ENCODE measurements at regions not wholly inside any gene's neighbourhood (a gene's known extent, or its start where the extent isn't known, plus 50 kb on each side); places are given as distances from the start of the nearest gene placed in this dataset.

DNA sequence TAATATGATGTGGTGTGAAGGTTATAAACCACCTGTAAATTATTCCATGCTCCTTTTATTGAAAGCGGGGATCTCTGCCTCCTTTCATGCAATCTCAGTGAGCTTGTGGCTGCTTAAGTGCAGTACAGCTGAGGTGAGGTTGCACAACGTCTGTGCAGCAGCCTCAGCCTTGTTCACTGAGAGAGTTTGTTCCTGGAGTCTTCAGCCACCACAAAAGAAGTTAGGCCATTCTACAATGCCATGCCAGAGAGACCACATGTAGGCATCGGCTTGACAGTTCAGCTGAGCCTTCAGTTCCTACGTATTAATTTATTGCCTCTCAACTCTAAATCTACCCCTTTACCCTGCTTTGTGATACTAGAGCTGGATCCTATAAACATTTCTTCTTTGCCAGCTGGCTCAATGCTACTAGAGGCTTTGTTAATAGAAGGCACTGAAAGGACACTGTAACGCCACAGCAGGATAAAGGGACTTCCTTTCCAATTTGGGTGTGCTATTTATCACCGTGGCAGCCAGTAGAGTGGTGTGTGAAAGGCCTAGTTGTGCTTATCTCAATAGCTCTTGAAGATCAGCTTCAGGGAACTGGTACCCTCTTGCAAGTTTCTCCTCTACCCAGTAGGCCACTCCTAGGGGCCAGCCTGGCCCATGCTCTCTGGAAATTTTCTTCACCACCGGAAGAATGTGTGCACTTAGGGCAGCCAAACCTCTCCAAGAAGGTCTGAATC is 337.7 kb downstream of the IPO8 start:
- DNase-seq (ENCODE audit: low read depth, low spot score) (no peak), FAIRE-seq (no peak)
- no peaks in the 10 kb centered on the region for H3K4me1 ChIP-seq (ENCODE audit: control insufficient read depth, extremely low read depth, insufficient read depth, low read length)
- no peaks in the 10 kb centered on the region for H3K9me1 ChIP-seq (ENCODE audit: control insufficient read depth, extremely low read depth, insufficient read depth, low read length)
- dilution Hi-C loops (cut with MboI; ENCODE audit: extremely low pct_ligation_motif_present, low sequenced_read_pairs), result no loop called here
- H3K27me3 ChIP-seq (ENCODE audit: control insufficient read depth, extremely low read depth, insufficient read depth, low read length), result no peaks in the 10 kb centered on the region
- H2AFZ ChIP-seq (ENCODE audit: control insufficient read depth, low read length), result no peak overlapping the region
- no peak overlapping the region for H3K27ac ChIP-seq (ENCODE audit: control insufficient read depth, insufficient read depth, low read length)
- no peaks in the 10 kb centered on the region for H3K36me3 ChIP-seq (ENCODE audit: control insufficient read depth in 2 of 2, extremely low read depth in 1 of 2, insufficient read depth in 2 of 2, low read length in 2 of 2)
- H3K9ac ChIP-seq (ENCODE audit: control insufficient read depth, extremely low read depth, insufficient read depth, low read length), result no peak overlapping the region
- H3K9me3 ChIP-seq (ENCODE audit: control insufficient read depth, low read depth, low read length), result no peaks in the 10 kb centered on the region
- no peak overlapping the region for H3K4me2 ChIP-seq (ENCODE audit: control insufficient read depth, extremely low read depth, insufficient read depth, low read depth, low read length)
- H3K4me3 ChIP-seq (ENCODE audit: control insufficient read depth in 2 of 3, extremely low read depth in 1 of 3, insufficient read depth in 2 of 3, low read depth in 1 of 3, low read length in 3 of 3), result no peak overlapping the region
- no peaks in the 10 kb centered on the region for H3K79me2 ChIP-seq (ENCODE audit: control insufficient read depth, insufficient read depth, low read length)
- TF ChIP-seq, protein P1, sequence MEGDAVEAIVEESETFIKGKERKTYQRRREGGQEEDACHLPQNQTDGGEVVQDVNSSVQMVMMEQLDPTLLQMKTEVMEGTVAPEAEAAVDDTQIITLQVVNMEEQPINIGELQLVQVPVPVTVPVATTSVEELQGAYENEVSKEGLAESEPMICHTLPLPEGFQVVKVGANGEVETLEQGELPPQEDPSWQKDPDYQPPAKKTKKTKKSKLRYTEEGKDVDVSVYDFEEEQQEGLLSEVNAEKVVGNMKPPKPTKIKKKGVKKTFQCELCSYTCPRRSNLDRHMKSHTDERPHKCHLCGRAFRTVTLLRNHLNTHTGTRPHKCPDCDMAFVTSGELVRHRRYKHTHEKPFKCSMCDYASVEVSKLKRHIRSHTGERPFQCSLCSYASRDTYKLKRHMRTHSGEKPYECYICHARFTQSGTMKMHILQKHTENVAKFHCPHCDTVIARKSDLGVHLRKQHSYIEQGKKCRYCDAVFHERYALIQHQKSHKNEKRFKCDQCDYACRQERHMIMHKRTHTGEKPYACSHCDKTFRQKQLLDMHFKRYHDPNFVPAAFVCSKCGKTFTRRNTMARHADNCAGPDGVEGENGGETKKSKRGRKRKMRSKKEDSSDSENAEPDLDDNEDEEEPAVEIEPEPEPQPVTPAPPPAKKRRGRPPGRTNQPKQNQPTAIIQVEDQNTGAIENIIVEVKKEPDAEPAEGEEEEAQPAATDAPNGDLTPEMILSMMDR (optimal IDR thresholded peaks at IDR 0.05 in 1 of 3, IDR thresholded peaks at IDR 0.05 in 1 of 3, conservative IDR thresholded peaks at IDR 0.05 in 1 of 3; ENCODE audit: extremely low read depth in 1 of 3, insufficient read depth in 2 of 3, low read length in 3 of 3), result no peak
- no peak for TF ChIP-seq EZH2 (IDR thresholded peaks at IDR 0.05; ENCODE audit: low read length)
- H4K20me1 ChIP-seq (ENCODE audit: control insufficient read depth, extremely low read depth, insufficient read depth, low read length), result no peaks in the 10 kb centered on the region

DNA sequence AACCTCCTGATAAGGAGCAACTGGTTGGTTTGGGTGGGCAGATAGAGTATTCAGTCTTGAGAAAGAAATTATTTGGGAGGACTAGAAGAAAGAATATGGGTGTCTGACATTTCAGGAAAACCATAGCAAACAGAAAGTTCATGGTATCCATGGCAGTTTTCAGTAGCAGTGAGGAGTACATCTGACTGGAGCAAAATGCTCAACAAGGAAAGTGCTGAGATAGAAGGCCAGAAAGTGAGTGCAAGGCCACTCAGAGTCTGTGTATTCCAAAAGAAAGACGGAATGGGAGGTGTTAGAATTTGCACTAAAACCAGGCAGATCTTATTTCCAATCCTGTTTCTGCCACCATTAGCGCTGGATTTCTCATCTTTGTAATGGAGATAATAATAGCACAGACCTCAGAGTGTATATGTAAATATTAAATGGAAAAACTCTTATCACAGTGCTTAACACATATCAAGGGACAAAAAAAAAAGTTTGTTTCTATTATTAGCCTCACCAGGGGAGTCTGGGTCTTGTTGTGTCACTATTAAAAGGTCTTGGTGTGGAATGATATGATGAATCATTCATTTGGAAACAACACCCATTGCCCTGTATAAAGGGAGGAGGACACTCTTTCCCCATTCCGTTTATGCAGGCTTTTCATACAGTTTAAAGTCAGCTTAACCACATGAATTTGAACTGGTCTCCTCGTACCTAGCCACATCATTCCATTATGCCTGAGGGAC is 349.8 kb downstream of the IPO8 start:
- H3K27ac ChIP-seq (ENCODE audit: control insufficient read depth, insufficient read depth, low read length), result no peak overlapping the region
- FAIRE-seq (no peak), DNase-seq (ENCODE audit: low read depth, low spot score) (no peak)
- no peak overlapping the region for H3K9ac ChIP-seq (ENCODE audit: control insufficient read depth, extremely low read depth, insufficient read depth, low read length)
- no peak overlapping the region for H3K4me2 ChIP-seq (ENCODE audit: control insufficient read depth, extremely low read depth, insufficient read depth, low read depth, low read length)
- H3K27me3 ChIP-seq (ENCODE audit: control insufficient read depth, extremely low read depth, insufficient read depth, low read length), result no peaks in the 10 kb centered on the region
- no peaks in the 10 kb centered on the region for H3K9me1 ChIP-seq (ENCODE audit: control insufficient read depth, extremely low read depth, insufficient read depth, low read length)
- TF ChIP-seq EZH2 (IDR thresholded peaks at IDR 0.05; ENCODE audit: low read length), result no peak
- TF ChIP-seq, protein P1 (optimal IDR thresholded peaks at IDR 0.05 in 1 of 3, IDR thresholded peaks at IDR 0.05 in 1 of 3, conservative IDR thresholded peaks at IDR 0.05 in 1 of 3; ENCODE audit: extremely low read depth in 1 of 3, insufficient read depth in 2 of 3, low read length in 3 of 3), result no peak
- dilution Hi-C loops (cut with MboI; ENCODE audit: extremely low pct_ligation_motif_present, low sequenced_read_pairs), result no loop called here
- no peaks in the 10 kb centered on the region for H3K79me2 ChIP-seq (ENCODE audit: control insufficient read depth, insufficient read depth, low read length)
- no peaks in the 10 kb centered on the region for H3K36me3 ChIP-seq (ENCODE audit: control insufficient read depth in 2 of 2, extremely low read depth in 1 of 2, insufficient read depth in 2 of 2, low read length in 2 of 2)
- H3K4me1 ChIP-seq (ENCODE audit: control insufficient read depth, extremely low read depth, insufficient read depth, low read length), result no peaks in the 10 kb centered on the region
- H3K4me3 ChIP-seq (ENCODE audit: control insufficient read depth in 2 of 3, extremely low read depth in 1 of 3, insufficient read depth in 2 of 3, low read depth in 1 of 3, low read length in 3 of 3), result no peak overlapping the region
- H3K9me3 ChIP-seq (ENCODE audit: control insufficient read depth, low read depth, low read length), result no peaks in the 10 kb centered on the region
- no peak overlapping the region for H2AFZ ChIP-seq (ENCODE audit: control insufficient read depth, low read length)
- no peaks in the 10 kb centered on the region for H4K20me1 ChIP-seq (ENCODE audit: control insufficient read depth, extremely low read depth, insufficient read depth, low read length)

Data from keratinocyte (primary cell).